Esophagus muscularis mucosa (tissue), 4 donors: ENCODE measurements at regions not wholly inside any gene's neighbourhood (a gene's known extent, or its start where the extent isn't known, plus 50 kb on each side); places are given as distances from the start of the nearest gene placed in this dataset.

Experiments used
- CTCF ChIP-seq, 3 experiments: fragments of 200-600 bp in 2 of 3; fragments of 450-650 bp in 1 of 3; sonication (generic) in 2 of 3; IDR thresholded peaks; one replicate each; pipeline ENCODE4 v1.5.1; 2017 to 2019; ENCODE audit warnings: antibody characterized with exemption in 3 of 3, mild to moderate bottlenecking in 2 of 3, moderate library complexity in 1 of 3
- EP300 ChIP-seq: sonication (generic); formaldehyde crosslinking; IDR thresholded peaks from one replicate; pipeline ENCODE4 v1.6.1; 2017; ENCODE audit warnings: antibody characterized with exemption
- POLR2A ChIP-seq: fragments of 450-650 bp; IDR thresholded peaks from one replicate; pipeline ENCODE4 v1.6.1; 2017; ENCODE audit warnings: antibody characterized with exemption, moderate library complexity, mild to moderate bottlenecking, low read depth

GRCh38 chr6:119686240-119686639 lies 336.7 kb upstream of the MAN1A1 start:
- TF ChIP-seq CTCF (IDR thresholded peaks at IDR 0.05) (no peak), POLR2A (no peak), EP300 (no peak)
